Astrocyte of the cerebellum (primary cell): ENCODE measurements at regions not wholly inside any gene's neighbourhood (a gene's known extent, or its start where the extent isn't known, plus 50 kb on each side); places are given as distances from the start of the nearest gene placed in this dataset.

Experiments used
- DNase-seq: peaks from one replicate; pipeline ENCODE4 v3.0.0-alpha.2; 2011; ENCODE audit warnings: low read depth
- H3K4me3 ChIP-seq: 2 replicates; pipeline ENCODE4 v1.5.1; 2011; ENCODE audit warnings: mild to moderate bottlenecking, low read depth, low read length, moderate library complexity
- in situ Hi-C: cut with HindIII; loops from 2 replicates; pipeline ENCODE4 v1.10.0; 2017; ENCODE audit warnings: low sequenced_read_pairs
- TF ChIP-seq, protein P1 (sequence below): IDR thresholded peaks from 2 replicates; pipeline ENCODE4 v1.5.1; 2012; ENCODE audit warnings: low read length, low read depth, moderate library complexity, mild to moderate bottlenecking; ENCODE audit errors: missing control alignments

- in situ Hi-C loops = no loop called here
- TF ChIP-seq, protein P1, sequence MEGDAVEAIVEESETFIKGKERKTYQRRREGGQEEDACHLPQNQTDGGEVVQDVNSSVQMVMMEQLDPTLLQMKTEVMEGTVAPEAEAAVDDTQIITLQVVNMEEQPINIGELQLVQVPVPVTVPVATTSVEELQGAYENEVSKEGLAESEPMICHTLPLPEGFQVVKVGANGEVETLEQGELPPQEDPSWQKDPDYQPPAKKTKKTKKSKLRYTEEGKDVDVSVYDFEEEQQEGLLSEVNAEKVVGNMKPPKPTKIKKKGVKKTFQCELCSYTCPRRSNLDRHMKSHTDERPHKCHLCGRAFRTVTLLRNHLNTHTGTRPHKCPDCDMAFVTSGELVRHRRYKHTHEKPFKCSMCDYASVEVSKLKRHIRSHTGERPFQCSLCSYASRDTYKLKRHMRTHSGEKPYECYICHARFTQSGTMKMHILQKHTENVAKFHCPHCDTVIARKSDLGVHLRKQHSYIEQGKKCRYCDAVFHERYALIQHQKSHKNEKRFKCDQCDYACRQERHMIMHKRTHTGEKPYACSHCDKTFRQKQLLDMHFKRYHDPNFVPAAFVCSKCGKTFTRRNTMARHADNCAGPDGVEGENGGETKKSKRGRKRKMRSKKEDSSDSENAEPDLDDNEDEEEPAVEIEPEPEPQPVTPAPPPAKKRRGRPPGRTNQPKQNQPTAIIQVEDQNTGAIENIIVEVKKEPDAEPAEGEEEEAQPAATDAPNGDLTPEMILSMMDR = no peak
- DNase-seq = no peak
- H3K4me3 ChIP-seq = no peak overlapping the region
These were observed 1967.5 kb downstream of the SUCLG1 start for GRCh38 chr2:82491591-82491990.

- in situ Hi-C loops = no loop called here
- no peak overlapping the region for H3K4me3 ChIP-seq
- no peak for DNase-seq
- TF ChIP-seq, protein P1 = no peak
These were observed 1971.7 kb downstream of the SUCLG1 start for GRCh38 chr2:82487354-82487753.

DNA sequence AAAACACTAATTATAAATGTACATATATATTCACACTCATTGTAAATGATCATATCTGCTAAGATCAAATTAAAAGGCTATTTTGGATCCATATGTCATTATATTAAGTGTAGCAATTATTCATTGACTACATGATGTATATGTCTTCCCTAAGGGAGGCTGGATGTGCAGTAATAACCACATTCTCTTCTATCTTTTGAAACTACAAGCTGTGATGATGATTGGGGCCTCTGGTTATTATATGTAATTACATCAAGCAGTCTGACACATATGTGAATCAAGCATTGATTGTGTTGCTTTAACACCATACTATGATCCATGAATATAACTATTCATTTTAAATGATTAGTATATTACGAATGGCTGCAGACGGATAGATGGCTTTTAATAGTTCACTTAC, 1973.4 kb downstream of the SUCLG1 start:
- TF ChIP-seq, protein P1 = no peak
- in situ Hi-C loops = no loop called here
- DNase-seq = no peak
- H3K4me3 ChIP-seq = no peak overlapping the region

GRCh38 chr2:82481207-82481606, 1977.9 kb downstream of the SUCLG1 start:
- H3K4me3 ChIP-seq = no peak overlapping the region
- TF ChIP-seq, protein P1 = no peak
- in situ Hi-C loops = no loop called here
- no peak for DNase-seq

- DNase-seq = no peak
- in situ Hi-C loops = no loop called here
- TF ChIP-seq, protein P1 = no peak
- H3K4me3 ChIP-seq = no peak overlapping the region
These were observed 1980.4 kb downstream of the SUCLG1 start for GRCh38 chr2:82478641-82479040.

DNA sequence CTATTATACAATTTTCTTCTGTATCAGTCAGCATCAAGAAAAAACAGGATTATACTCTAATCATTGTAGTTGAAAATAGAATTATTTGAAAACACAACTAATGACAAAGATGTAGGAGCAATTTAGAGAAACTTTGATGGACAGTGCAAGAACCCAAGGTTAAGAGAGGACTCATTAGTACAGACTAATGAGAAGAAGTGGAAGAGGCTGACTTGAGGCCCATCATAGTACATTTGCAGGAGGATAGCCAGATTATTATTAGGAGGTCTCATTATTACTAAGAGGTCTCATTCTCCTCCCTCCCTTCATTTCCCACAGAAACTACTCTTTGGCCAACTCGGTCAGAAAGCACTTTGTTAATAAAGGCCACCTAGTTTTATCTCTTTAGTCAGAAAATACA, 1983.0 kb downstream of the SUCLG1 start:
- in situ Hi-C loops = no loop called here
- DNase-seq = no peak
- TF ChIP-seq, protein P1 = no peak
- no peak overlapping the region for H3K4me3 ChIP-seq

- TF ChIP-seq, protein P1 = no peak
- no peak for DNase-seq
- no peak overlapping the region for H3K4me3 ChIP-seq
- in situ Hi-C loops = no loop called here
These were observed 2030.8 kb downstream of the SUCLG1 start for GRCh38 chr2:82428251-82428650.
